ENCODE measurements at regions not wholly inside any gene's neighbourhood (a gene's known extent, or its start where the extent isn't known, plus 50 kb on each side); places are given as distances from the start of the nearest gene placed in this dataset.
A peak's percentile ranks its signal among the peaks of the same experiment; 100 is the strongest.
"Not testable (repeated sequence)": the region's sequence is repeated elsewhere in the genome, so short reads cannot be mapped to it uniquely, and the experiment has no call there.

DNA sequence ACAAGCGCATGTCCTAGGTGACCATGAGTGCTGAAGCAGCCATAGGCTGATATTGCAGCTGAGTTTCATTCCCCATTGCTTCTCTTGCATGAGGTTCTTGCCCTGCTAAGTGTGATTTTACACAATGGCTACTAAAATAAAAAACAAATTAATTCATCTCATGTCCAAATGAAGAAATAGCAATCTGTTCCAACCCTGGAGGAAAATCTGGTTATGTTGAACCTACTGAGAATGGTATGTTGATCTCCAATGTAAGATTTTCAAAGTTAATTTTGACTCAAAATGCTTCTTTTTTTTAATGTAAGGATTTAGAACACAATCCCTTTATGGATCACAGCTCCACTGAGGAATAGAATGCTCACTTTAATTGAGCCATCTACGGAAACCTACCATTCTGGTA, 254.2 kb upstream of the CRBN start:
- no peak for DNase-seq

DNA sequence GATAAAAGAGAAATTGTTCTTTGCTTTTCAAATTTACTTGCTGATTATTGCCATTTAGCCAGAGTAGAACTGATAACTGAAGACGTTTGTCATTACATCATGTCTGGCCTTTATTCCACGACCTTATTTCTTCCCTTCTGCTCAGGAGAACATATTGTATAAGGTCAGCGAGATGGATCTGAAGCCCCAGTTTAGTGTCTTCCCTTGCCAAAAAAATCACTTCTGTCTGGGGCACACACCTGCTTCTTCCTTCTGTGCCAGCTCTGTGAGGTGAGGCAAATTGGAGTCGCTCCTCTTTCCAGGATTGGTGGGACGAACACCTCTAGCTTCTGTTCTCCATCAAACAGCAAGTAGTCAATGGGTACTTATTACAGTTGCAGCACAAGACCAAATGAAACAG, 250.3 kb upstream of the CRBN start:
- DNase-seq = no peak

- not testable (repeated sequence) for DNase-seq
Measured at GRCh38 chr3:3407707-3408106, 228.2 kb upstream of the CRBN start.

GRCh38 chr3:3405131-3405530, 225.6 kb upstream of the CRBN start:
- DNase-seq = no peak

GRCh38 chr3:3403700-3404099, 224.2 kb upstream of the CRBN start:
- no peak for DNase-seq

GRCh38 chr3:3392946-3393345, 213.5 kb upstream of the CRBN start:
- no peak for DNase-seq

DNA sequence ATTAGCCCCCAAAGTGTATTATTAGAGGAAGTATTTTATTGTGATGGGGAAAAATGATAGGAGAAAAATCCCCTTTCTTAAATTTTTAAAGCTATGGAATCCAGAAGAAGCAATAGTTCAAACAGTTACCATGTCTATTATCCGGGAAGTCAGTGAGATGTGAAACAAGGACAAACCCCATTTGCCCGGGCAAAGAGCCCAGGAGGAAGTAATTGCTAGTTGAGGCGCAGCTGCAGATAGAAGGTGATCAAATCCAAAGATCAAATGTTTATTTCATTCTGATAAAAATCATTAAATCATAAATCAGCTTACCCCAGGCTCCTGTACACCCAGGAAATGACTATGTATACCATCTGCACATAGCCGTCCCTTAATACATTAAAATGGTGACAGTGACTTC, 204.0 kb upstream of the CRBN start:
- no peak for DNase-seq

- DNase-seq = no peak
Measured at GRCh38 chr3:3372210-3372777, 192.8 kb upstream of the CRBN start.

- no peak for DNase-seq
Measured at GRCh38 chr3:3368306-3368705, 188.8 kb upstream of the CRBN start.

GRCh38 chr3:3366386-3366785, 186.9 kb upstream of the CRBN start:
- peak in 1 of 3 experiments; percentile 69 for DNase-seq

DNA sequence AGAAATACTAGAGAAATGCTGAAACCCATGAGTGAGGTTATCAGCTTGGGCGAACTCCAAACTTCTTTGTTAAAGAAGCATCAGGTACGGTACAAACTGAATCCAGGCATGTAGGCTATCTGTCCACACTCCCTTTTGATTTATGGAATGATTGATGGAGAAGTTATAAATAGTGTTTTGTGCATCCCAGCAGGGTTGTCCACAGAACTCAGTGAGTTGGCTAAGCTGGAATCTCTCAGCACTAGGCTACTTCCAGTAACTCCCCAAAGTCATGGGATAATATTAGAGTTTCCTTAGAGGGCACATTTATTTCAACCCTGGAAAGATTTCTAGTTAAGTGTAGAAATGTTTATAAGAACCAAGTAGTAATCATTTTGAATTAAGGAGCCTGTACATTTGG, 186.2 kb upstream of the CRBN start:
- no peak for DNase-seq

DNA sequence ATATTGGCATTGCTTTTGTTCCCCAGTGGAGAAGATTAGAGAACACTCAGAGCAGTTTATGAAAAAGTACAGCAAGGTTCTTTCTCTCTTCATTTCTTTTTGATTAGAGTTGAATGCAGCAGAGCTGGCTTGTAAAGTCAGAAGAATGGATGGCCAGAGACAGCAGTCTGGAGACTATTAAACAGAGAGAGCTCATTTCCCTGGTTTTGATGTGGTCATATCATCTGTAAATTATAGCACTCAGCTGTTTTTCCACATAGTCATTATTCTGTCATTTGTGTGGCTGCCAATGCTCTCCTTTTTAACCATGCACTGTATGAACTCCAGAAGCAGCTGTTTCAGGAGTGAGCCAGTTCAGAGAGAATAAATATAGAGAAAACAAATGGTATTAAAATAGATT, 177.4 kb upstream of the CRBN start:
- DNase-seq = peak in 1 of 3 experiments; percentile 63

DNA sequence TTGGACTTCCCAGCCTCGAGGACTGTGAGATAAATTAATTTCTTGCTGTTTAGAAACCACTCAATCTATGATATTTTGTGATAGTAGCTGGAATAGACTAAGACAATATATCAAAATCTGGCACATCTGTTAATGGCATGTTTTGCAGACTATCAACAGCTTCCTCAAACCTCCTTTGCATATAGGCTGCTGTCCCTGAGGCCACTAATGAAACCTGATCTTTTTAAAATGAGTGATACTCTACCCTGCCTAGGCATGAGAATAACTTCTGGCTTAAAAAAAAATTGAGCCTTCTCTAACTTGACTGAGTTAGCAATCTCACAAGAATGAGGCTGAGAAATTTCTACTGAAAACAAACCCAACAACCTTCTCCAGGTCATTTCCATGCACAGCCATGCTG, 176.0 kb upstream of the CRBN start:
- no peak for DNase-seq

GRCh38 chr3:3353153-3353552, 173.7 kb upstream of the CRBN start:
- DNase-seq = no peak

DNA sequence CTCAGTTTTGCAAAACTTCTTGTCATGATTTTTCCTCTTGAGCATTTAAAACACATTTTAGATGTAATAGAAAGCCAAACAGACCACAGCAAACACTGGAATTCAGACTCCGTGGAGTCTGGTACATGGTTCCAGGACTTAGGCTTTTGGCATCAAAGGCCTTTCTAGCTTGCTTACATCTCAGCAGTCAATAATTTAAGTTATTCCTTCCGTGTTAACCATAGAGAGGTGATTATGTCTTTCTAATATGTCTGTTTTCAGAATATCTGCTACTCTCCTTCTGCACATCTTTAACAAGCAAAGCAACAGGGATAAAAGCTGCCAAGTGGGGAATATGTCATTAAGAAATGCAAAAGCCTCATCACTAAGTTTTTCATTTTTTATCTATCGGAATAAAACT, 171.7 kb upstream of the CRBN start:
- DNase-seq = no peak

DNA sequence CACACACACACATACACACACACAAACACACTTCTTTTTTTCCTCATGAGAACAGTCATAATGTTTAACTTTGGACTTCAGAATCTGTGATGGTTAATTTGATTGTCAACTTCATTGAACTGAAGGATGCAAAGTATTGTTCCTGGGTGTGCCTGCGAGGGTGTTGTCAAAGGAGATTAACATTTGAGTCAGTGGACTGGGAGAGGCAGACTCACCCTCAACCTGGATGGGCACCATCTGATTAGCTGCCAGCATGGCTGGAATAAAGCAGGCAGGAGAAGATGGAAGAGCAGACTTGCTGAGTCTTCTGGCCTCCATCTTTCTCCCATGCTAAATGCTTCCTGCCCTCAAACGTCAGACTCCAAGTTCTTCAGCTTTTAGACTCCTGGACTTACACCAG, 167.6 kb upstream of the CRBN start:
- not testable (repeated sequence) for DNase-seq

DNA sequence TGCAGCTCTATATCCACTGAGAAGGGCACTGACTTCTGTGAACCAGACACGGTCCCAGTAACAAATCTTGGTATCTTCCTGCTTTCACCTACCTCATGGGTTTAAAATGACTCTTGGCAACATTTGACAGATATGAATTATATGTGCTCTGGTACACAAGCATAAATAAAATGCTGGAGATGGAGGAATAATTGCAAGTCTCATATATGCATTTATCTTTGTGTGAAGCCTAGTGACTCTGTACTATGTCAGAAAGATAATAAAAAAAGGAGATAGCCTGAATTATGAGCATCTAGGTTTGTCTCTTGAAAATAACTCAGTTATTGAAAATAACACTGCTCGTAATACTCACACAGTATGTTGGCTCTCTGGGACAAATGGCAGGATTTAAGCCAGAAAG, 167.1 kb upstream of the CRBN start:
- no peak for DNase-seq

DNA sequence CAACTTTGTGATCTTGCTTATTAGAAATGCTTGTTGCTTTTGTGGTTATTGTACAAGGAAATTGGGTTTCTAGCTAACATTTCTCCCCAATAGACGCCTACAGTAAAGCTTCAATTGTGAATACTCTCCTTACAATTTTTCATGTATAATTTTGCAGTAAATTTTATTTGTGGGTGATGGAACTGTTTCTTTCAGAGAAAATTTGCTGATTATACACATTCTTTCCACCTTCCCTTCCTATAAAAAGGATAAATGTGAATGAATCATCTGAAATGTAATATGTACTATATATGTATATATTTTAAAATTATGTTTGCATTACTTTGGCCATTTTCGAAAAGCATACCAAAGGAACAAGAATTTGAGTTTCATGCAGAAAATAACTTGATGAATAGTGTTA, 162.7 kb upstream of the CRBN start:
- no peak for DNase-seq

GRCh38 chr3:3340965-3341895, 161.7 kb upstream of the CRBN start:
- DNase-seq = no peak

DNA sequence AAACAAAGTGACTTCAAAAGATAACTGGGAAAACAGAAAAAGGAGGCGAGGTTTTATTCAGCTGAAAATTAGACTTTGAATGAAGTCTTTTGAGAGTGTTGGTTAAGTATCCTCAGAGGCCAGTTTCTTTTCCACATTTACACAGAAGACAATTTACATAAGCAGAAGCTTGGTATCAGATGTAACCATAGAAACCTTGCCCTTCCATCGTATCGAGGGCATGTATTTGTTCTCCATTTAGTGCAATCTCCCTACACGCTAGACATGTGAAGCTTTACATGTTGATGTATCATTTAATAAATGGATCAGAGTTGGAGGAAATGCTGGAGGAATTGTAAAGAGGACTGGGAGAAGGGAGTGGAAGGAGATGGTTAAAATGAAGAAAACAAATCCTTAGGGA, 161.0 kb upstream of the CRBN start:
- DNase-seq = no peak

- DNase-seq = no peak
Measured at GRCh38 chr3:3335903-3336302, 156.4 kb upstream of the CRBN start.

DNA sequence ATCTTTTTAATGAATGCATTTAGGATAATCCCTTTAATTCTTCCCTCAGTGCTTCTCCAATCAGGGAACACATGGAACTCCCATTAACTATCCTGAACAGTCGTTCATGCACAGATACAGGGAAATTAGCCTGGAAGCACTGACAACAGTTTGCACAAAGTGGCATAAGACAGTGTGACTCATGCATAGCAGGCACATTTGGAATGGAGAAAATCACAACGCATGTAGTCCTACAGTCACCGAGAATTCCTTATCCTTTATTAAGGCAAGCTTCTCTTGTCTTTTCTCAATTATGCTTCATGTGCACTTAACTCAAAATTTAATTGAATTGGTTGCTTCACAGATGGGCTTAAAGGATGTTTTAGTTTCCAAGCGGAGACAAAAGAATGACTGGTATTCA, 155.0 kb upstream of the CRBN start:
- DNase-seq = no peak

DNA sequence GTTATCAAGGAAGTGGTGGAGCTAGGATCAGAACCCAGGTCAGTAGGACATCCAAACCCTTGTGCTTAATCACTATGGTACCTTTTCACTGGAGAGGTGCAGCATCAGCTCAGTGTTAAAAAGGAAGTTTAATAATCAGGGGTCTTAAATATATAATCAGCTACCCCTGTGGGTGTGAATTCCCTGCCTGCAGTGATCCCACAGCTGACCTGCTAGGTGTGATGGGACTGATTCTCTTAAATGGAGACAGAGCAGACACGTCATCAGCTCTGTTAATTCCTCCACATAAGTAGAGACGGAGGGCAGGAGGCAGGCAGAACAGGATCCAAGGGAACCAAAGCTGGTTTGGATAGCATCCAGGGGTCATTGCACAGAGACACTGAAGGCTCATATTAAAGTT, 154.1 kb upstream of the CRBN start:
- DNase-seq = no peak

GRCh38 chr3:3316521-3316920, 137.0 kb upstream of the CRBN start:
- no peak for DNase-seq

- DNase-seq = no peak
Measured at GRCh38 chr3:3315846-3316245, 136.4 kb upstream of the CRBN start.

Measured in NCI-H1417 (cell line).